K562 (cell line): ENCODE measurements at regions not wholly inside any gene's neighbourhood (a gene's known extent, or its start where the extent isn't known, plus 50 kb on each side); places are given as distances from the start of the nearest gene placed in this dataset.

Experiments
- ARHGAP35 ChIP-seq: fragments of 450-650 bp; IDR thresholded peaks from 2 replicates; pipeline ENCODE4 v1.6.1; 2018; ENCODE audit not compliant: partially characterized antibody
- CGGBP1 ChIP-seq: fragments of 250-450 bp; sonication (Bioruptor Pico); IDR thresholded peaks from 2 replicates; pipeline ENCODE4 v1.9.0; 2021; ENCODE audit warnings: mild to moderate bottlenecking
- GTF2E2 ChIP-seq: fragments of 200-800 bp; sonication (Bioruptor generic); IDR thresholded peaks from 2 replicates; pipeline ENCODE4 v1.6.1; 2016; ENCODE audit warnings: missing genetic modification characterization, missing compliant biosample characterization
- NR2C1 ChIP-seq, 2 experiments: fragments of 450-650 bp; IDR thresholded peaks; 2 replicates each; pipeline ENCODE4 v1.6.1; 2017; ENCODE audit warnings: mild to moderate bottlenecking in 2 of 2, antibody characterized with exemption in 1 of 2, inconsistent platforms in 1 of 2, missing compliant biosample characterization in 1 of 2, missing genetic modification characterization in 1 of 2
- NRF1 ChIP-seq, 2 experiments: fragments of 450-650 bp; IDR thresholded peaks in 1 of 2; conservative IDR thresholded peaks in 1 of 2; 2 replicates each; pipeline ENCODE4 v1.6.1; 2014; ENCODE audit warnings: mild to moderate bottlenecking in 2 of 2
- XRCC5 ChIP-seq: fragments of 200-400 bp; formaldehyde crosslinking; IDR thresholded peaks from 2 replicates; pipeline ENCODE4 v1.6.1; 2017; ENCODE audit warnings: low read depth, mild to moderate bottlenecking, low read length
- ZNF274 ChIP-seq: IDR thresholded peaks from 2 replicates; pipeline ENCODE4 v1.6.1; 2011; ENCODE audit warnings: low read depth, mild to moderate bottlenecking, low read length, moderate library complexity, borderline replicate concordance
- ZNF280A ChIP-seq: fragments of 450-650 bp; IDR thresholded peaks from 2 replicates; pipeline ENCODE4 v1.6.1; 2018; ENCODE audit warnings: mild to moderate bottlenecking, low read depth; ENCODE audit not compliant: partially characterized antibody
- ZNF644 ChIP-seq: fragments of 200-800 bp; sonication (Bioruptor generic); IDR thresholded peaks from 2 replicates; pipeline ENCODE4 v1.6.1; 2016; ENCODE audit warnings: low read depth, missing genetic modification characterization, missing compliant biosample characterization
- TF ChIP-seq, protein P1 (sequence below), 2 experiments: fragments of 450-650 bp; IDR thresholded peaks; 2 replicates each; pipeline ENCODE4 v1.6.1; 2018; ENCODE audit warnings: mild to moderate bottlenecking in 2 of 2, low read depth in 1 of 2; ENCODE audit not compliant: partially characterized antibody in 2 of 2
- TF ChIP-seq, protein P2 (sequence below): sonication (generic); formaldehyde crosslinking; IDR thresholded peaks from 2 replicates; pipeline ENCODE4 v1.8.0; 2022; ENCODE audit warnings: mild to moderate bottlenecking, missing genetic modification reagents
- TF ChIP-seq, protein P3 (sequence below): fragments of 250-450 bp; sonication (Bioruptor Pico); IDR thresholded peaks from 2 replicates; pipeline ENCODE4 v1.9.0; 2021; ENCODE audit warnings: mild to moderate bottlenecking, inconsistent platforms

DNA sequence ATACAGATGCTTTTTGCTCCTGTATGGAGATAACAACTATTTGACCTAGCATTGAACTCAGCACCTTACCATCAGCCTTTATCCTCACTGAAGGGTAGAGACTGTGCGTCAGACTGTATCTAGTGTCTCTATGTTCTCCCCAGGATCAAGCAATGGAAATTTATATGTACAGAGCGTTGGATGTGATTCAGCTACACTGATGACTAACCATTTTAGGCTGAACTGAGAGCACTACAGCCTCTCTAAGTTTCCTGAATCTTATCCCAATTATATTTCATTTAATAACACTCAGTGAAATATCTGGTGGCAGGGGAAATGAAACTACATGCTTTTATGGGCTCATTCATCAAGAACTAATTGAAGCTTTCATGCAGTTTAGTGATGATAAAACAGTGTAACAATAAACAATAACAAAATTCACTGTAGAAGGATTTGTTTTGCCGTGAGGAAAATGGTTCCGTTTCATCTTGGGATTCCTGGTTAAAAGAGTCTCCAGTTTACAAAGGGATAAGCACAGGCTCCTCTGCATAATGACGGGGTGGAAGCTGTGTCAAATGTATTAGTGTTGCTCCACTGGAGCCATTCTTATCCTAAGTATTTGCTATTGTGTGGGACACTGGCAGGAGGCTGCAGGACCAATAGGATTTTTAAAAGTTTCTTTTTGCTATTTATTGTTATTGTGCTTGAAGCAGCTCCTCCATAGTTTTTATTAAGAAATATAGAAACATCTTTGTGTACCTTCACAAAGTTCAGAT is 567.6 kb upstream of the MMS22L start (continued):
- TF ChIP-seq, protein P1, sequence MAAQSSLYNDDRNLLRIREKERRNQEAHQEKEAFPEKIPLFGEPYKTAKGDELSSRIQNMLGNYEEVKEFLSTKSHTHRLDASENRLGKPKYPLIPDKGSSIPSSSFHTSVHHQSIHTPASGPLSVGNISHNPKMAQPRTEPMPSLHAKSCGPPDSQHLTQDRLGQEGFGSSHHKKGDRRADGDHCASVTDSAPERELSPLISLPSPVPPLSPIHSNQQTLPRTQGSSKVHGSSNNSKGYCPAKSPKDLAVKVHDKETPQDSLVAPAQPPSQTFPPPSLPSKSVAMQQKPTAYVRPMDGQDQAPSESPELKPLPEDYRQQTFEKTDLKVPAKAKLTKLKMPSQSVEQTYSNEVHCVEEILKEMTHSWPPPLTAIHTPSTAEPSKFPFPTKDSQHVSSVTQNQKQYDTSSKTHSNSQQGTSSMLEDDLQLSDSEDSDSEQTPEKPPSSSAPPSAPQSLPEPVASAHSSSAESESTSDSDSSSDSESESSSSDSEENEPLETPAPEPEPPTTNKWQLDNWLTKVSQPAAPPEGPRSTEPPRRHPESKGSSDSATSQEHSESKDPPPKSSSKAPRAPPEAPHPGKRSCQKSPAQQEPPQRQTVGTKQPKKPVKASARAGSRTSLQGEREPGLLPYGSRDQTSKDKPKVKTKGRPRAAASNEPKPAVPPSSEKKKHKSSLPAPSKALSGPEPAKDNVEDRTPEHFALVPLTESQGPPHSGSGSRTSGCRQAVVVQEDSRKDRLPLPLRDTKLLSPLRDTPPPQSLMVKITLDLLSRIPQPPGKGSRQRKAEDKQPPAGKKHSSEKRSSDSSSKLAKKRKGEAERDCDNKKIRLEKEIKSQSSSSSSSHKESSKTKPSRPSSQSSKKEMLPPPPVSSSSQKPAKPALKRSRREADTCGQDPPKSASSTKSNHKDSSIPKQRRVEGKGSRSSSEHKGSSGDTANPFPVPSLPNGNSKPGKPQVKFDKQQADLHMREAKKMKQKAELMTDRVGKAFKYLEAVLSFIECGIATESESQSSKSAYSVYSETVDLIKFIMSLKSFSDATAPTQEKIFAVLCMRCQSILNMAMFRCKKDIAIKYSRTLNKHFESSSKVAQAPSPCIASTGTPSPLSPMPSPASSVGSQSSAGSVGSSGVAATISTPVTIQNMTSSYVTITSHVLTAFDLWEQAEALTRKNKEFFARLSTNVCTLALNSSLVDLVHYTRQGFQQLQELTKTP (IDR thresholded peaks at IDR 0.05; ENCODE audit: low read depth in 1 of 2, partially characterized antibody in 2 of 2), result no peak
- TF ChIP-seq CGGBP1 (CRISPR knock-in tag), result no peak
- TF ChIP-seq, protein P2, sequence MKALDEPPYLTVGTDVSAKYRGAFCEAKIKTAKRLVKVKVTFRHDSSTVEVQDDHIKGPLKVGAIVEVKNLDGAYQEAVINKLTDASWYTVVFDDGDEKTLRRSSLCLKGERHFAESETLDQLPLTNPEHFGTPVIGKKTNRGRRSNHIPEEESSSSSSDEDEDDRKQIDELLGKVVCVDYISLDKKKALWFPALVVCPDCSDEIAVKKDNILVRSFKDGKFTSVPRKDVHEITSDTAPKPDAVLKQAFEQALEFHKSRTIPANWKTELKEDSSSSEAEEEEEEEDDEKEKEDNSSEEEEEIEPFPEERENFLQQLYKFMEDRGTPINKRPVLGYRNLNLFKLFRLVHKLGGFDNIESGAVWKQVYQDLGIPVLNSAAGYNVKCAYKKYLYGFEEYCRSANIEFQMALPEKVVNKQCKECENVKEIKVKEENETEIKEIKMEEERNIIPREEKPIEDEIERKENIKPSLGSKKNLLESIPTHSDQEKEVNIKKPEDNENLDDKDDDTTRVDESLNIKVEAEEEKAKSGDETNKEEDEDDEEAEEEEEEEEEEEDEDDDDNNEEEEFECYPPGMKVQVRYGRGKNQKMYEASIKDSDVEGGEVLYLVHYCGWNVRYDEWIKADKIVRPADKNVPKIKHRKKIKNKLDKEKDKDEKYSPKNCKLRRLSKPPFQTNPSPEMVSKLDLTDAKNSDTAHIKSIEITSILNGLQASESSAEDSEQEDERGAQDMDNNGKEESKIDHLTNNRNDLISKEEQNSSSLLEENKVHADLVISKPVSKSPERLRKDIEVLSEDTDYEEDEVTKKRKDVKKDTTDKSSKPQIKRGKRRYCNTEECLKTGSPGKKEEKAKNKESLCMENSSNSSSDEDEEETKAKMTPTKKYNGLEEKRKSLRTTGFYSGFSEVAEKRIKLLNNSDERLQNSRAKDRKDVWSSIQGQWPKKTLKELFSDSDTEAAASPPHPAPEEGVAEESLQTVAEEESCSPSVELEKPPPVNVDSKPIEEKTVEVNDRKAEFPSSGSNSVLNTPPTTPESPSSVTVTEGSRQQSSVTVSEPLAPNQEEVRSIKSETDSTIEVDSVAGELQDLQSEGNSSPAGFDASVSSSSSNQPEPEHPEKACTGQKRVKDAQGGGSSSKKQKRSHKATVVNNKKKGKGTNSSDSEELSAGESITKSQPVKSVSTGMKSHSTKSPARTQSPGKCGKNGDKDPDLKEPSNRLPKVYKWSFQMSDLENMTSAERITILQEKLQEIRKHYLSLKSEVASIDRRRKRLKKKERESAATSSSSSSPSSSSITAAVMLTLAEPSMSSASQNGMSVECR (CRISPR knock-in tag), result no peak
- no peak for TF ChIP-seq NR2C1 (IDR thresholded peaks at IDR 0.05)
- TF ChIP-seq NR2C1 (tag; IDR thresholded peaks at IDR 0.05), result no peak
- TF ChIP-seq NRF1 (conservative IDR thresholded peaks at IDR 0.05 in 1 of 2, IDR thresholded peaks at IDR 0.05 in 1 of 2), result no peak
- no peak for TF ChIP-seq ZNF644 (tag)
- no peak for TF ChIP-seq GTF2E2 (tag)
- TF ChIP-seq, protein P3, sequence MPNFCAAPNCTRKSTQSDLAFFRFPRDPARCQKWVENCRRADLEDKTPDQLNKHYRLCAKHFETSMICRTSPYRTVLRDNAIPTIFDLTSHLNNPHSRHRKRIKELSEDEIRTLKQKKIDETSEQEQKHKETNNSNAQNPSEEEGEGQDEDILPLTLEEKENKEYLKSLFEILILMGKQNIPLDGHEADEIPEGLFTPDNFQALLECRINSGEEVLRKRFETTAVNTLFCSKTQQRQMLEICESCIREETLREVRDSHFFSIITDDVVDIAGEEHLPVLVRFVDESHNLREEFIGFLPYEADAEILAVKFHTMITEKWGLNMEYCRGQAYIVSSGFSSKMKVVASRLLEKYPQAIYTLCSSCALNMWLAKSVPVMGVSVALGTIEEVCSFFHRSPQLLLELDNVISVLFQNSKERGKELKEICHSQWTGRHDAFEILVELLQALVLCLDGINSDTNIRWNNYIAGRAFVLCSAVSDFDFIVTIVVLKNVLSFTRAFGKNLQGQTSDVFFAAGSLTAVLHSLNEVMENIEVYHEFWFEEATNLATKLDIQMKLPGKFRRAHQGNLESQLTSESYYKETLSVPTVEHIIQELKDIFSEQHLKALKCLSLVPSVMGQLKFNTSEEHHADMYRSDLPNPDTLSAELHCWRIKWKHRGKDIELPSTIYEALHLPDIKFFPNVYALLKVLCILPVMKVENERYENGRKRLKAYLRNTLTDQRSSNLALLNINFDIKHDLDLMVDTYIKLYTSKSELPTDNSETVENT (CRISPR knock-in tag), result no peak
- TF ChIP-seq ZNF280A, result no peak
- TF ChIP-seq ARHGAP35, result no peak
- no peak for TF ChIP-seq ZNF274
- TF ChIP-seq XRCC5, result no peak
